Ovary (tissue), 3 donors: ENCODE measurements at regions not wholly inside any gene's neighbourhood (a gene's known extent, or its start where the extent isn't known, plus 50 kb on each side); places are given as distances from the start of the nearest gene placed in this dataset.

Experiments
- EP300 ChIP-seq: sonication (generic); formaldehyde crosslinking; IDR thresholded peaks from one replicate; pipeline ENCODE4 v1.6.1; 2017; ENCODE audit warnings: antibody characterized with exemption
- TF ChIP-seq, protein P1 (sequence below), 3 donors: fragments of 450-650 bp in 2 of 3; fragments of 200-600 bp in 1 of 3; IDR thresholded peaks; one replicate each; pipeline versions ENCODE4 v1.5.1 to v1.8.0; 2016 to 2022; ENCODE audit warnings: antibody characterized with exemption in 3 of 3, mild to moderate bottlenecking in 1 of 3
- donor health status: DM: no; HTN: no; CAD: no.

DNA sequence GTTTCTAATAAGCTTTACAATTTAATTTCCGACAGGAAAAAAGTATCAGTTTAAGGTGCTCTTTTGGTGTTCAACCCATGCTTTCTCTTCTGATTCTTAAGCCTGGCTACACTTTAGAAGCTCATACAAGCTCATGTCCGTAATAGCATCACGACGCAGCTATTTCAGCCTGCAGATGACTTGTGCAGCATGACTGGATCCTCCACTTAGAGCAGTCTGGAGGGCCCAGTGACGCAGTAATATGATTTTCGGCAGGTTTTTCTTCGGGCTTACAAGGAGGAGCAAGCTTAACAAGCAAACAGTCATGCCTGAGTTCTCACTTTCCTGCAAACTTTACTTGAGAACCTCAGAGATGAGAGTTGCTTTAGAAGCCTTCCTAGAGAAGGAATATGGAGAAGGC, 85.3 kb upstream of the MAML3 start:
- TF ChIP-seq, protein P1, sequence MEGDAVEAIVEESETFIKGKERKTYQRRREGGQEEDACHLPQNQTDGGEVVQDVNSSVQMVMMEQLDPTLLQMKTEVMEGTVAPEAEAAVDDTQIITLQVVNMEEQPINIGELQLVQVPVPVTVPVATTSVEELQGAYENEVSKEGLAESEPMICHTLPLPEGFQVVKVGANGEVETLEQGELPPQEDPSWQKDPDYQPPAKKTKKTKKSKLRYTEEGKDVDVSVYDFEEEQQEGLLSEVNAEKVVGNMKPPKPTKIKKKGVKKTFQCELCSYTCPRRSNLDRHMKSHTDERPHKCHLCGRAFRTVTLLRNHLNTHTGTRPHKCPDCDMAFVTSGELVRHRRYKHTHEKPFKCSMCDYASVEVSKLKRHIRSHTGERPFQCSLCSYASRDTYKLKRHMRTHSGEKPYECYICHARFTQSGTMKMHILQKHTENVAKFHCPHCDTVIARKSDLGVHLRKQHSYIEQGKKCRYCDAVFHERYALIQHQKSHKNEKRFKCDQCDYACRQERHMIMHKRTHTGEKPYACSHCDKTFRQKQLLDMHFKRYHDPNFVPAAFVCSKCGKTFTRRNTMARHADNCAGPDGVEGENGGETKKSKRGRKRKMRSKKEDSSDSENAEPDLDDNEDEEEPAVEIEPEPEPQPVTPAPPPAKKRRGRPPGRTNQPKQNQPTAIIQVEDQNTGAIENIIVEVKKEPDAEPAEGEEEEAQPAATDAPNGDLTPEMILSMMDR (IDR thresholded peaks at IDR 0.05), result no peak
- no peak for TF ChIP-seq EP300
